Body of pancreas (tissue), 4 donors: ENCODE measurements at regions not wholly inside any gene's neighbourhood (a gene's known extent, or its start where the extent isn't known, plus 50 kb on each side); places are given as distances from the start of the nearest gene placed in this dataset.

Experiments used
- ATAC-seq: fragments of 150-250 bp; one replicate; pipeline ENCODE4 v1.9.1; 2016
- DNase-seq, 4 donors: peaks; one replicate each; pipeline ENCODE4 v3.0.0-alpha.2; 2019
- H3K27ac ChIP-seq, 4 donors: fragments of 200-600 bp; sonication (generic); 1 replicate in 3 of 4; 2 replicates in 1 of 4; pipeline versions ENCODE4 v1.5.1 to v1.6.1; 2016 to 2019; ENCODE audit warnings: mild to moderate bottlenecking in 1 of 4, mixed read lengths in 1 of 4, moderate library complexity in 1 of 4
- H3K27me3 ChIP-seq, 2 donors: fragments of 200-600 bp; sonication (generic); one replicate each; pipeline ENCODE4 v1.6.0; 2016; ENCODE audit warnings: mild to moderate bottlenecking in 1 of 2
- H3K36me3 ChIP-seq, 2 donors: fragments of 200-600 bp; sonication (generic); replicated peaks in 1 of 2; 2 replicates each; pipeline ENCODE4 v1.5.1; 2016; ENCODE audit warnings: low read depth in 2 of 2; ENCODE audit not compliant: insufficient read depth in 1 of 2
- H3K4me1 ChIP-seq: fragments of 200-600 bp; sonication (generic); one replicate; pipeline ENCODE4 v1.6.0; 2016
- H3K4me3 ChIP-seq, 2 donors: fragments of 200-600 bp; sonication (generic); 1 replicate in 1 of 2; 2 replicates in 1 of 2; pipeline ENCODE4 v1.5.1; 2016 to 2019
- H3K9me3 ChIP-seq, 3 donors: fragments of 200-600 bp; sonication (generic); 1 replicate in 2 of 3; 2 replicates in 1 of 3; pipeline ENCODE4 v1.5.1; 2016
- POLR2A ChIP-seq, 3 donors: fragments of 450-650 bp; IDR thresholded peaks; one replicate each; pipeline ENCODE4 v1.6.1; 2016; ENCODE audit warnings: antibody characterized with exemption in 3 of 3, mild to moderate bottlenecking in 2 of 3
- WGBS, 2 donors: methylation state at CpG; one replicate each; pipeline ENCODE4 v1.1.5; 2017; 5-methylcytosine and 5-hydroxymethylcytosine counted together
- intact Hi-C: fragments of 100-400 bp; cut with DNase I; formaldehyde crosslinking; loops from one replicate; pipeline ENCODE4 v1.15.1; 2023
- TF ChIP-seq, protein P1 (sequence below), 7 experiments: fragments of 450-650 bp in 4 of 7; fragments of 200-600 bp in 3 of 7; sonication (generic) in 3 of 7; IDR thresholded peaks; one replicate each; pipeline ENCODE4 v1.5.1; 2016 to 2019; ENCODE audit warnings: antibody characterized with exemption in 7 of 7

DNA sequence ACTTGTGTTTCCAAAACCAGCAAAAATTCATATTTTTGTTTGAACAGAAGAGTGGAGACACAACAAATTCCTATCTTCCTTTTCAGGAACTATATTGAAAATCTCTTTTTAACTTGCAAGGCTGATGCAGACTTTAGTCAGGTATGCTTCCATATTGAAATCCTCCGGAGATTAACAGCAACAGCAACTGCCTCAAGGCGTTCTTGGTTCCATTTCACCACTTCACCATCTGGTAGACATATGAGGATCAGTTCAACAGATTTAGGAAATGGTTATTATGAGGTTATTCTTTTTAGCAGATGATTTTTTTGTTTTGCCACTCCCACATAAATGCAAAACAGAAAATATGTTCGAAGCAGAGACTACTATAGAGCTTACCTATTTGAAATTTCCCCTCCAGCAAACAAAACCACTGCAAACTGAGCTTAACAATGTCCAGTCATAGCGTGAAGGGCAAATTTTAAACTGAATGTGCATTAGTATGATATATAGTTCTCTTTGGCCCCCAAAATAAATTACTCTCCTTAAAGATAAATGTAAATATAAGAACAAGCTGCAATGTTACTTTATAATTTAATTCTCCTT is 520.5 kb upstream of the ADGRB3 start:
- TF ChIP-seq, protein P1, sequence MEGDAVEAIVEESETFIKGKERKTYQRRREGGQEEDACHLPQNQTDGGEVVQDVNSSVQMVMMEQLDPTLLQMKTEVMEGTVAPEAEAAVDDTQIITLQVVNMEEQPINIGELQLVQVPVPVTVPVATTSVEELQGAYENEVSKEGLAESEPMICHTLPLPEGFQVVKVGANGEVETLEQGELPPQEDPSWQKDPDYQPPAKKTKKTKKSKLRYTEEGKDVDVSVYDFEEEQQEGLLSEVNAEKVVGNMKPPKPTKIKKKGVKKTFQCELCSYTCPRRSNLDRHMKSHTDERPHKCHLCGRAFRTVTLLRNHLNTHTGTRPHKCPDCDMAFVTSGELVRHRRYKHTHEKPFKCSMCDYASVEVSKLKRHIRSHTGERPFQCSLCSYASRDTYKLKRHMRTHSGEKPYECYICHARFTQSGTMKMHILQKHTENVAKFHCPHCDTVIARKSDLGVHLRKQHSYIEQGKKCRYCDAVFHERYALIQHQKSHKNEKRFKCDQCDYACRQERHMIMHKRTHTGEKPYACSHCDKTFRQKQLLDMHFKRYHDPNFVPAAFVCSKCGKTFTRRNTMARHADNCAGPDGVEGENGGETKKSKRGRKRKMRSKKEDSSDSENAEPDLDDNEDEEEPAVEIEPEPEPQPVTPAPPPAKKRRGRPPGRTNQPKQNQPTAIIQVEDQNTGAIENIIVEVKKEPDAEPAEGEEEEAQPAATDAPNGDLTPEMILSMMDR (IDR thresholded peaks at IDR 0.05): no peak
- no peak for TF ChIP-seq POLR2A (IDR thresholded peaks at IDR 0.05)
- H3K36me3 ChIP-seq: no peaks in the 10 kb centered on the region
- H3K27me3 ChIP-seq: no peaks in the 10 kb centered on the region
- no peak overlapping the region for H3K4me3 ChIP-seq
- no peak for DNase-seq
- intact Hi-C loops: no loop called here
- ATAC-seq: no peak
- no peak overlapping the region for H3K27ac ChIP-seq
- no peaks in the 10 kb centered on the region for H3K4me1 ChIP-seq
- H3K9me3 ChIP-seq: no peaks in the 10 kb centered on the region
- WGBS, 2 donors: 50 to 59% methylated on average over 4 of the region's 4 CpGs

- Histone ChIP-seq H3K27ac (no peak overlapping the region), H3K36me3 (no peaks in the 10 kb centered on the region), H3K27me3 (no peaks in the 10 kb centered on the region), H3K9me3 (no peaks in the 10 kb centered on the region), H3K4me1 (no peaks in the 10 kb centered on the region), H3K4me3 (no peak overlapping the region)
- intact Hi-C loops: no loop called here
- ATAC-seq (no peak), DNase-seq (no peak)
- TF ChIP-seq, protein P1 (IDR thresholded peaks at IDR 0.05): no peak
- 50 to 53% methylated on average over 2 of the region's 2 CpGs for WGBS, 2 donors
Measured at GRCh38 chr6:68108233-68108835, 526.7 kb upstream of the ADGRB3 start.

GRCh38 chr6:68094070-68094469 is 541.0 kb upstream of the ADGRB3 start:
- TF ChIP-seq POLR2A (IDR thresholded peaks at IDR 0.05): no peak
- TF ChIP-seq, protein P1 (IDR thresholded peaks at IDR 0.05): no peak

DNA sequence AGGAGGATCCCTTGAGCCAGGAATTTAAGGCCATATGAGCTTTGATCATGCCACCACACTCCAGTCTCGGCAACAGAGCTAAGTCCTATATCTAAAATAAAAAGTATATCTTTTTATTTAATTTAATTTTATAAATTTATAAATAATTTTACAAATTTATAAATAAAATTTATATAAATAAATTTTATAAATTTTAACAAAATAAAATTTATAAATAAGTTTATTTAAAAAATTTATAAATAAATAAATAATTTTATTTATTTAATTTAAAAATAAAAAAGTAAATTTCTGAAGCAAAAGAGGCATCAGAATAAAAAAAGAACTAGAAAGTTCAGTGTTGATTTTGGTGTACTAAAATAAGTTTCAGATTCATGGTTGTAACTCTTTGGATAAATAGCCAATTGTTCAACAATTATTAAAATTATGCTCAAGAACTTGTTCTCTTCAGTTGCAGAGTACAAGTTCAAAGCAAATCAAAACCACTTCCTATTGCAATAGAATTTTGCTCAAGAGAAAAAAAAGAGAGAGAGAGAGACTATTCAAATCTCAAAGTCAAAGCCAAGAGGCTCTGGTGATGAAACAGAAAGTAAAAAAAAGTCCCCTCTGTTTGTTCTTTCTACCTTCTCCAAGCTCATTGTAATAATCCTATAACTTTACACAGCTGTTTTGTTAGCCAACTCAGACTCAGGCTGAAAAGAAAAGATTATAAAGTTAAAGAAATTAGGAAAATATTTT is 547.5 kb upstream of the ADGRB3 start:
- no peak overlapping the region for H3K27ac ChIP-seq
- DNase-seq (no peak), ATAC-seq (no peak)
- TF ChIP-seq, protein P1 (IDR thresholded peaks at IDR 0.05): no peak
- no peak for TF ChIP-seq POLR2A (IDR thresholded peaks at IDR 0.05)
- H3K9me3 ChIP-seq: no peaks in the 10 kb centered on the region
- 47 to 73% methylated on average over 1 of the region's 1 CpG for WGBS, 2 donors
- no peak overlapping the region for H3K4me3 ChIP-seq
- H3K27me3 ChIP-seq: no peaks in the 10 kb centered on the region
- intact Hi-C loops: no loop called here
- no peaks in the 10 kb centered on the region for H3K36me3 ChIP-seq
- no peaks in the 10 kb centered on the region for H3K4me1 ChIP-seq

More at GRCh38 chr6:68094070-68094469, 541.0 kb upstream of the ADGRB3 start:
- Histone ChIP-seq H3K27me3 (no peaks in the 10 kb centered on the region), H3K4me3 (no peak overlapping the region), H3K36me3 (no peaks in the 10 kb centered on the region), H3K4me1 (no peaks in the 10 kb centered on the region), H3K27ac (no peak overlapping the region), H3K9me3 (no peaks in the 10 kb centered on the region)
- DNase-seq (no peak), ATAC-seq (no peak)
- intact Hi-C loops: no loop called here
